ENCODE measurements at regions not wholly inside any gene's neighbourhood (a gene's known extent, or its start where the extent isn't known, plus 50 kb on each side); places are given as distances from the start of the nearest gene placed in this dataset.

- Histone ChIP-seq H3K4me3 (no peak overlapping the region), H3K27ac (no peak overlapping the region)
- DNase-seq (ENCODE audit: low spot score) = no peak
- no peak for TF ChIP-seq CTCF (IDR thresholded peaks at IDR 0.05)
These were observed 93.4 kb downstream of the DIO2 start for GRCh38 chr14:80117876-80118275.

- no peak overlapping the region for H3K4me3 ChIP-seq
- DNase-seq (ENCODE audit: low spot score) = no peak
- H3K27ac ChIP-seq = no peak overlapping the region
- no peak for TF ChIP-seq CTCF (IDR thresholded peaks at IDR 0.05)
These were observed 95.1 kb downstream of the DIO2 start for GRCh38 chr14:80116157-80116556.

- no peak for DNase-seq (ENCODE audit: low spot score)
- H3K4me3 ChIP-seq = no peak overlapping the region
- no peak for TF ChIP-seq CTCF (IDR thresholded peaks at IDR 0.05)
- no peak overlapping the region for H3K27ac ChIP-seq
These were observed 100.6 kb downstream of the DIO2 start for GRCh38 chr14:80110721-80111120.

- H3K4me3 ChIP-seq = no peak overlapping the region
- DNase-seq (ENCODE audit: low spot score) = no peak
- no peak overlapping the region for H3K27ac ChIP-seq
- no peak for TF ChIP-seq CTCF (IDR thresholded peaks at IDR 0.05)
These were observed 102.2 kb downstream of the DIO2 start for GRCh38 chr14:80109055-80109454.

- no peak for DNase-seq (ENCODE audit: low spot score)
- Histone ChIP-seq H3K27ac (no peak overlapping the region), H3K4me3 (no peak overlapping the region)
- no peak for TF ChIP-seq CTCF (IDR thresholded peaks at IDR 0.05)
These were observed 102.9 kb downstream of the DIO2 start for GRCh38 chr14:80108430-80108829.

GRCh38 chr14:80105488-80105994 is 105.8 kb downstream of the DIO2 start:
- Histone ChIP-seq H3K4me3 (no peak overlapping the region), H3K27ac (no peak overlapping the region)
- TF ChIP-seq CTCF (IDR thresholded peaks at IDR 0.05) = no peak
- no peak for DNase-seq (ENCODE audit: low spot score)

GRCh38 chr14:80101835-80102234 is 109.5 kb downstream of the DIO2 start:
- no peak for TF ChIP-seq CTCF (IDR thresholded peaks at IDR 0.05)
- H3K4me3 ChIP-seq = no peak overlapping the region
- H3K27ac ChIP-seq = no peak overlapping the region
- DNase-seq (ENCODE audit: low spot score) = no peak

Measured in coronary artery (tissue), 2 donors.